ENCODE measurements at regions not wholly inside any gene's neighbourhood (a gene's known extent, or its start where the extent isn't known, plus 50 kb on each side); places are given as distances from the start of the nearest gene placed in this dataset.
"Not testable (repeated sequence)": the region's sequence is repeated elsewhere in the genome, so short reads cannot be mapped to it uniquely, and the experiment has no call there.

- DNase-seq (ENCODE audit: low spot score) = no peak
Measured at GRCh38 chrX:124426288-124427169, 80.2 kb downstream of the SH2D1A start.

- DNase-seq (ENCODE audit: low spot score) = no peak
Measured at GRCh38 chrX:124433186-124433585, 86.8 kb downstream of the SH2D1A start.

GRCh38 chrX:124435616-124436015 is 89.3 kb downstream of the SH2D1A start:
- no peak for DNase-seq (ENCODE audit: low spot score)

- no peak for DNase-seq (ENCODE audit: low spot score)
Measured at GRCh38 chrX:124440695-124441094, 94.3 kb downstream of the SH2D1A start.

- no peak for DNase-seq (ENCODE audit: low spot score)
Measured at GRCh38 chrX:124441971-124442590, 95.7 kb downstream of the SH2D1A start.

GRCh38 chrX:124455966-124456365 is 109.6 kb downstream of the SH2D1A start:
- DNase-seq (ENCODE audit: low spot score) = no peak

- not testable (repeated sequence) for DNase-seq (ENCODE audit: low spot score)
Measured at GRCh38 chrX:124459851-124460250, 113.5 kb downstream of the SH2D1A start.

- no peak for DNase-seq (ENCODE audit: low spot score)
Measured at GRCh38 chrX:124462931-124463330, 116.6 kb downstream of the SH2D1A start.

GRCh38 chrX:124467202-124467601 is 120.8 kb downstream of the SH2D1A start:
- no peak for DNase-seq (ENCODE audit: low spot score)

- DNase-seq (ENCODE audit: low spot score) = no peak
Measured at GRCh38 chrX:124475358-124475757, 129.0 kb downstream of the SH2D1A start.

- no peak for DNase-seq (ENCODE audit: low spot score)
Measured at GRCh38 chrX:124476562-124476961, 130.2 kb downstream of the SH2D1A start.

GRCh38 chrX:124478046-124478445 is 131.7 kb downstream of the SH2D1A start:
- no peak for DNase-seq (ENCODE audit: low spot score)

GRCh38 chrX:124488412-124489161 is 142.2 kb downstream of the SH2D1A start:
- no peak for DNase-seq (ENCODE audit: low spot score)

- DNase-seq (ENCODE audit: low spot score) = no peak
Measured at GRCh38 chrX:124493984-124494383, 147.6 kb downstream of the SH2D1A start.

- DNase-seq (ENCODE audit: low spot score) = no peak
Measured at GRCh38 chrX:124497386-124497785, 151.0 kb downstream of the SH2D1A start.

GRCh38 chrX:124501586-124501985 is 155.2 kb downstream of the SH2D1A start:
- no peak for DNase-seq (ENCODE audit: low spot score)

GRCh38 chrX:124502166-124502565 is 155.8 kb downstream of the SH2D1A start:
- DNase-seq (ENCODE audit: low spot score) = no peak

- DNase-seq (ENCODE audit: low spot score) = no peak
Measured at GRCh38 chrX:124502599-124502998, 156.2 kb downstream of the SH2D1A start.

GRCh38 chrX:124504111-124504983 is 158.0 kb downstream of the SH2D1A start:
- no peak for DNase-seq (ENCODE audit: low spot score)

GRCh38 chrX:124506066-124506465 is 159.7 kb downstream of the SH2D1A start:
- no peak for DNase-seq (ENCODE audit: low spot score)

GRCh38 chrX:124507246-124507645 is 160.9 kb downstream of the SH2D1A start:
- no peak for DNase-seq (ENCODE audit: low spot score)

- DNase-seq (ENCODE audit: low spot score) = no peak
Measured at GRCh38 chrX:124518885-124519284, 172.5 kb downstream of the SH2D1A start.
